ENCODE measurements at regions not wholly inside any gene's neighbourhood (a gene's known extent, or its start where the extent isn't known, plus 50 kb on each side); places are given as distances from the start of the nearest gene placed in this dataset.
"Not testable (repeated sequence)": the region's sequence is repeated elsewhere in the genome, so short reads cannot be mapped to it uniquely, and the experiment has no call there.

DNA sequence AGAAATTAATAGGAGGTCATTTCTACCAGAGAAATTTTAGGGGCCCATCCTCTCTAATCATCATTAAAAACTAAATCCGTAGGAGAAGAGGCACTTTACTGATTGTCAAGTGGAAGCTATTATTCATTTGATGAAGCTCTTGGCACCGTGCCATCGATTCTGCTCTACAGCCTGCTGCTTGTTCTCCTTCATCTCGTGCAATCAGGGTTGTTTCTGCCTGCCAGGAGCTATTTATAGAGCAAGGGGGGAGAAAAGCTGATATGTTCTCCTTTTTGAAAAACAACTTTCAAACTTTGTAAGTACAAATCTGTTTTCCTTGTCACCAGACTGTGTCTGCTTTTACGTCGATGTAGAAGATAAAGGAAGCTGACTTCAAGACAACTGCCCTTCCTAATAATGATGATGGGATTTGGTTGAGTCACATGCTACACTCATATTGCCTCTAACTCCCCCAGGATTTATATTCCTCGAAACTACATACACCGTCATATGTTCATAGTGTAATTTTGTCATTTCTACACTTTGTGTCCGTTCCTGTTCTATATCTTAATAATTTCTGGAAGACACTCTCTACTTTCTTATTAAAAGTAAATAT, 169.6 kb upstream of the LHX8 start:
- no peak overlapping the region for H3K27ac Mint-ChIP-seq (ENCODE audit: unreplicated experiment)
- DNase-seq (ENCODE audit: low read depth, low spot score), result no peak
- TF ChIP-seq, protein P1, sequence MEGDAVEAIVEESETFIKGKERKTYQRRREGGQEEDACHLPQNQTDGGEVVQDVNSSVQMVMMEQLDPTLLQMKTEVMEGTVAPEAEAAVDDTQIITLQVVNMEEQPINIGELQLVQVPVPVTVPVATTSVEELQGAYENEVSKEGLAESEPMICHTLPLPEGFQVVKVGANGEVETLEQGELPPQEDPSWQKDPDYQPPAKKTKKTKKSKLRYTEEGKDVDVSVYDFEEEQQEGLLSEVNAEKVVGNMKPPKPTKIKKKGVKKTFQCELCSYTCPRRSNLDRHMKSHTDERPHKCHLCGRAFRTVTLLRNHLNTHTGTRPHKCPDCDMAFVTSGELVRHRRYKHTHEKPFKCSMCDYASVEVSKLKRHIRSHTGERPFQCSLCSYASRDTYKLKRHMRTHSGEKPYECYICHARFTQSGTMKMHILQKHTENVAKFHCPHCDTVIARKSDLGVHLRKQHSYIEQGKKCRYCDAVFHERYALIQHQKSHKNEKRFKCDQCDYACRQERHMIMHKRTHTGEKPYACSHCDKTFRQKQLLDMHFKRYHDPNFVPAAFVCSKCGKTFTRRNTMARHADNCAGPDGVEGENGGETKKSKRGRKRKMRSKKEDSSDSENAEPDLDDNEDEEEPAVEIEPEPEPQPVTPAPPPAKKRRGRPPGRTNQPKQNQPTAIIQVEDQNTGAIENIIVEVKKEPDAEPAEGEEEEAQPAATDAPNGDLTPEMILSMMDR (conservative IDR thresholded peaks at IDR 0.05), result no peak
- H3K36me3 Mint-ChIP-seq (ENCODE audit: low read depth), result no peaks in the 10 kb centered on the region
- no peaks in the 10 kb centered on the region for H3K4me1 Mint-ChIP-seq
- no peaks in the 10 kb centered on the region for H3K27me3 Mint-ChIP-seq (ENCODE audit: low read depth)
- no peak overlapping the region for H3K4me3 Mint-ChIP-seq
- no peaks in the 10 kb centered on the region for H3K9me3 Mint-ChIP-seq

DNA sequence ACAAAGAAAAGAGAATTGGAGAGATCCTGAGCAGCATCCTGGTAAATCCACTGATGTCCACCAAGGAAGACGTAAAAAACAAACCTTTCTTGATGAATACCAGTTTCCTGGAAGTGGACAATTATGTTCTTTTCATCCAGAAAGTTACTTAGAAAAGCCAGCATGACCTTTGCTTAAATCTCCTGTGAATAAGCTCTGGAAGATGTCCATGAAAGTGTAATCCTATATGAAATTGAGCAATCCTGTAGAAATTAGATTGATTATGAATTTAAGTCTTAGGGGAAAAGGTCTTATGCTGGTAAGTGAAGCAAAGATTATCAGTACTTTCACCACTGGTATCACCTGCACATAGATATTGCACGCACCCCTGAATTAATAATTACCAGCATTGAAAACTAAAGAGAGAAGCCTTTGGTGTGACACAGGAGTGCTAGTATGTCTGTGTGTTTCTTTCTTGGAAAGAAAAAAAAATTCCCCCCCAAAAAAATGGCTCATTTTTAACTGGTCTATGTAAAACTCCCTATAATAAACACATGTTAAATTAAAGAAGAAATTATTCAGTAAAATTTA, 164.5 kb upstream of the LHX8 start:
- no peaks in the 10 kb centered on the region for H3K27me3 Mint-ChIP-seq (ENCODE audit: low read depth)
- no peak overlapping the region for H3K4me3 Mint-ChIP-seq
- TF ChIP-seq, protein P1 (conservative IDR thresholded peaks at IDR 0.05), result no peak
- no peaks in the 10 kb centered on the region for H3K9me3 Mint-ChIP-seq
- H3K27ac Mint-ChIP-seq (ENCODE audit: unreplicated experiment), result no peak overlapping the region
- H3K4me1 Mint-ChIP-seq, result no peaks in the 10 kb centered on the region
- DNase-seq (ENCODE audit: low read depth, low spot score), result no peak
- no peaks in the 10 kb centered on the region for H3K36me3 Mint-ChIP-seq (ENCODE audit: low read depth)

DNA sequence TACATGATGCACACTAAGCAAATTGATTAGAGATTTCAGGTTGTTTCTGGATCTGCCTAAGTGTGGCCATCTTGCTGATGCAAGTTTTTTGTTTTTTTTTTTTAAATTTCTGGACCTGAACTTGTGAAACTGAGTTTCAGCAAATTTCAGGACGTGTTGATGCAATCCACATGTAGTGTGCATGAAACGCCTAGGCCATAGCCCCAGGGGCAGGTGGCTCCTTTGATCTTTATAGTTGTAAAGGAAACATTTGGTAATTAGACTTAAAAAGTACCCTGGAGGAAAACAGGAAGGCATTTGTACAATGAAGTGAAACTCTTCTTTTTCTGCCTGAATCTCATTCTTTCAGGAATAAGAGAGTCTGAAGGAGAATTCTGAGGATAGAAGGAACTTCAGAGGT, 162.2 kb upstream of the LHX8 start:
- TF ChIP-seq, protein P1 (conservative IDR thresholded peaks at IDR 0.05), result no peak
- no peaks in the 10 kb centered on the region for H3K36me3 Mint-ChIP-seq (ENCODE audit: low read depth)

DNA sequence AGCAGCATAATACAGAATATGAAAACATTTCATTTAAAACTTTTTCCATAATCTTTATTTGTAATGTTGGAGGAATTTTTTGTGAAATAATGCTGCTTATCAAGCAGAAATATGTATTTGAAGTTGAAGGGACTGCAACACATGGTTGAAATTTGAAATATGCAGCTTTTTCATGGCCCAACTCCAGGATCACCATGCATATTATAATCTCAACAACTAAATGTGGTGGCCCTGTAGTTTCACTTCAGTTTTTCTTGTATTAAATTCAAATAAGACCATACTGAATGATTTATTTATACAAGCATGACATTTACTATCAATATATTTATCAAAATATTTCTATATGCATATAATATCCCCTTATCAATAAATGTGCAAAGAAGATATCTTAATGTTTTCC, 157.7 kb upstream of the LHX8 start:
- Mint-ChIP-seq H3K4me1 (no peaks in the 10 kb centered on the region), H3K27ac (ENCODE audit: unreplicated experiment) (no peak overlapping the region), H3K36me3 (ENCODE audit: low read depth) (no peaks in the 10 kb centered on the region), H3K9me3 (no peaks in the 10 kb centered on the region), H3K27me3 (ENCODE audit: low read depth) (no peaks in the 10 kb centered on the region), H3K4me3 (no peak overlapping the region)
- DNase-seq (ENCODE audit: low read depth, low spot score), result no peak
- TF ChIP-seq, protein P1 (conservative IDR thresholded peaks at IDR 0.05), result no peak

More for the DNA sequence above, 162.2 kb upstream of the LHX8 start:
- DNase-seq (ENCODE audit: low read depth, low spot score), result no peak
- H3K27ac Mint-ChIP-seq (ENCODE audit: unreplicated experiment), result no peak overlapping the region
- H3K4me1 Mint-ChIP-seq, result no peaks in the 10 kb centered on the region
- H3K4me3 Mint-ChIP-seq, result no peak overlapping the region
- no peaks in the 10 kb centered on the region for H3K9me3 Mint-ChIP-seq
- H3K27me3 Mint-ChIP-seq (ENCODE audit: low read depth), result no peaks in the 10 kb centered on the region

DNA sequence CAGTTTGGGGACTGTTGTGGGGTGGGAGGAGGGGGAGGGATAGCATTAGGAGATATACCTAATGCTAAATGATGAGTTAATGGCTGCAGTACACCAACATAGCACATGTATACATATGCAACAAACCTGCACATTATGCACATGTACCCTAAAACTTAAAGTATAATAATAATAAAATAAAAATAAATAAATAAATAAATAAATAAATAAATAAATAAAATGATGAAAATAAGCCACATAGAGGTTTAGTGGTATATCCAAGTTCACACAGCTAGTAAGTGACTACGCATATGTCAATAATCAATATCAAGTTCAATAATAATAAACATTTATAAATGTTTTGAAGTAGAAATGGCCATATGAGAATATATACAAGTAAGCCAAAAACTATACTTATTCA, 141.7 kb upstream of the LHX8 start:
- H3K27me3 Mint-ChIP-seq (ENCODE audit: low read depth); H3K36me3 Mint-ChIP-seq (ENCODE audit: low read depth); H3K27ac Mint-ChIP-seq (ENCODE audit: unreplicated experiment); H3K4me1 Mint-ChIP-seq; H3K9me3 Mint-ChIP-seq; DNase-seq (ENCODE audit: low read depth, low spot score); H3K4me3 Mint-ChIP-seq: not testable (repeated sequence)

DNA sequence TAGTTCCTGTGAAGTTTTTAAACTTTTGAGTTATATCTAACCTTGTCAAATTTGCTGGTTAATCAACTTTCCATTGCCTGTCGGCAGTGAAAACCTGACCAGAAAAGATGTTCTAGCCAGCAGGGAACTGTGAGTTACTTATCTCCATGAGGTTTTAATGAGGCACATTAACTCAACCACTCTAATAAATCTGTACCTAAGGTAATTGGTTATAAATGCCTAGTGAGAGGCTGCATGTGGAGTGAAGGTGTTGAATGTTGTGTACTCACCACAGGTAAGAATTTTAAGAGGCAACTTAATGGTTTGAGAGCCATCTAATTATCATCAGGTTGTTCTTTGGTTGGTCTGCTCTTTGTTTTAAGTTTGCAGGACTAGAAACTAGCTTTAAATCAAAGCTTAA, 138.4 kb upstream of the LHX8 start:
- H3K36me3 Mint-ChIP-seq (ENCODE audit: low read depth), result no peaks in the 10 kb centered on the region
- H3K4me1 Mint-ChIP-seq, result no peaks in the 10 kb centered on the region

More for the DNA sequence above, 138.4 kb upstream of the LHX8 start:
- H3K27me3 Mint-ChIP-seq (ENCODE audit: low read depth), result peaks cover 3% of the 10 kb centered on the region
- no peak overlapping the region for H3K4me3 Mint-ChIP-seq
- no peaks in the 10 kb centered on the region for H3K9me3 Mint-ChIP-seq
- TF ChIP-seq, protein P1 (conservative IDR thresholded peaks at IDR 0.05), result no peak
- DNase-seq (ENCODE audit: low read depth, low spot score), result no peak
- H3K27ac Mint-ChIP-seq (ENCODE audit: unreplicated experiment), result no peak overlapping the region
